MM.1S (cell line): ENCODE measurements at regions not wholly inside any gene's neighbourhood (a gene's known extent, or its start where the extent isn't known, plus 50 kb on each side); places are given as distances from the start of the nearest gene placed in this dataset.

ENCODE experiments used
- CTCF ChIP-seq: fragments of 300-600 bp; sonication (generic); IDR thresholded peaks from 2 replicates; pipeline ENCODE4 v1.5.1; 2016; ENCODE audit warnings: antibody characterized with exemption, low read length, mixed read lengths
- EZH2 ChIP-seq: fragments of 300-600 bp; sonication (generic); optimal IDR thresholded peaks from 2 replicates; pipeline ENCODE3; 2017; ENCODE audit warnings: low read depth, mild to moderate bottlenecking, antibody characterized with exemption, low read length, mixed read lengths

GRCh38 chr7:28245123-28245878 lies 64.7 kb upstream of the JAZF1 start:
- TF ChIP-seq CTCF, result no peak
- no peak for TF ChIP-seq EZH2
